ENCODE measurements at regions not wholly inside any gene's neighbourhood (a gene's known extent, or its start where the extent isn't known, plus 50 kb on each side); places are given as distances from the start of the nearest gene placed in this dataset.

- TF ChIP-seq POLR2AphosphoS5 (IDR thresholded peaks at IDR 0.05) (no peak), POLR2A (IDR thresholded peaks at IDR 0.05) (no peak), CTCF (IDR thresholded peaks at IDR 0.05) (no peak)
Observed at GRCh38 chr9:1941989-1942388, 73.2 kb upstream of the SMARCA2 start.
